HepG2 (cell line): ENCODE measurements at regions not wholly inside any gene's neighbourhood (a gene's known extent, or its start where the extent isn't known, plus 50 kb on each side); places are given as distances from the start of the nearest gene placed in this dataset.

ENCODE experiments used
- BCL6 ChIP-seq: IDR thresholded peaks from 2 replicates; pipeline ENCODE4 v1.6.1; 2016; ENCODE audit warnings: missing genetic modification reagents, missing compliant biosample characterization
- RAD21 ChIP-seq: fragments of 450-650 bp; formaldehyde crosslinking; IDR thresholded peaks from 2 replicates; pipeline ENCODE4 v1.5.0; 2020; ENCODE audit warnings: mild to moderate bottlenecking

- TF ChIP-seq BCL6 = no peak
- TF ChIP-seq RAD21 = no peak
Measured at GRCh38 chr9:88216126-88216995, 78.1 kb upstream of the SPATA31C2 start.
